GM21619 (cell line): ENCODE measurements at regions not wholly inside any gene's neighbourhood (a gene's known extent, or its start where the extent isn't known, plus 50 kb on each side); places are given as distances from the start of the nearest gene placed in this dataset.
"Not testable (repeated sequence)": the region's sequence is repeated elsewhere in the genome, so short reads cannot be mapped to it uniquely, and the experiment has no call there.

Experiments
- ATAC-seq: cut with Tn5 transposase; IDR thresholded peaks from one replicate; pipeline ENCODE4 v1.9.1; 2021; ENCODE audit not compliant: unreplicated experiment

DNA sequence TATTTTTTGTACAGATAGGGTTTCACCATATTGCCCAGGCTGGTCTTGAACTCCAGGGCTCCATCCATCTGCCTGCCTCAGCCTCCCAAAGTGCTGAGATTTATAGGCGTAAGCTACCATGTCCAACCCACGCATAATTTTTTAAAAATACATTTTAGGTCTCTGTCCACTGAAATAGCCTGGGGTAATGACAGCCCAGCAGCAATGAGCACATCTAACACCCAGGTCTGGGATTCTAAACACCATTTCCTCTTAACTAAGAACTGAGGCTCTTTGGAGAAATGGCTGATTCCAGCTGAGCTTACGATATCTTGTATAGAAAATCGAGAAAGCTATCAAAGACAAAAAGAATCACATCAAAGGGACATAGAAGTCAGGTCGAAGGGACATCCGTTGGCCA is 245.3 kb downstream of the PARN start:
- ATAC-seq = no peak

DNA sequence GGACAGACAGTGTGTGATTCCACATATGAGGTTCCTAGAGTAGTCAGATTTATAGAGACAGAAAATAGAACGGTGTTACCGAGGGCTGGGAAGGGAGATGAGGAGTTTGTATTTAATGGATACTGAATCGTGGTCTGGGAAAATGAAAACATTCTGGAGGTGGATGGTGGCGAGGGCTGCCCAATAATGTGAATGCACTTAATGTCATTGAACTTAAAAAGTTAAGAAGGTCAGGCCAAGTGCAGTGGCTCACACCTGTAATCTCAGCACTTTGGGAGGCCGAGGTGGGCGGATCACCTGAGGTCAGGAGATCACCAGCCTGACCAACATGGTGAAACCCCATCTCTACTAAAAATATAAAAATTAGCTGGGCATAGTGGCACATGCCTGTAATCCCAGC is 246.2 kb downstream of the PARN start:
- ATAC-seq = not testable (repeated sequence)

DNA sequence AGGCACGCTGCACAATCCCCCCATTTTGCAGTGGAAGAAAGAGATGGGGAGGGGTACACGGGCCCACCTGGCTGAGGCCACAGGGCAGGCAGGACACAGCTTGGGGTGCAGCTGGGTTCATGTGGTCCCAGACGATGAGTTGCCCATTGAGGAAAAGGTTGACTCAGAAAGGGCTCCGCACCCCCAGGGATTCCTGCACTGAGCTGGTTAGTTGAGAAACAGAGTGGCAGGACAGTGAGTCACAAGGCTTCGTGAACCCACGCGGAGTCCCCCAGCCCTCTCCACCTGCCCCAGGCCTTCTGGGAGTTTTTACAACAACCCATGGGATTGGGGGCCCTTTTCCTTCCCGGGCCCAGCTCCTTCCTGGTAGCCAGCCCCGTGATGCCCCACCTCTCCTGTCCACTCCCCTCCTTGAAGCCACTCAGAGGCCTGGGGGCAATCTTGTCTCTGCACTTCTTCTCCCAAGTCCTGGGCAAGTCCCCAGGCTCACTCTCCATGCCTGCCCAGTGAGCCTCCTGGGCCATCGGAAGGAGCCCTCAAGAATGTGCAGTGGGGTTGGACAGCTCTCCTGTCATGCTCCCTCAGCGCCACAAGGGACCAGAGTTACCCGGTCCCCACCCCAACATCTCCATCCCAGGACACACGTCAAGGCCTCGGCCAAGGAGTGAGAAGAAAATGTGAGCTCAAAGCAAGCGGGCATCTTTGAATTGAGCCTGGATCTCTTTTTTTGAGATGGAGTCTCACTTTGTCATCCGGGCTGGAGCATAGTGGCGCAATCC is 251.2 kb downstream of the PARN start:
- ATAC-seq = no peak

DNA sequence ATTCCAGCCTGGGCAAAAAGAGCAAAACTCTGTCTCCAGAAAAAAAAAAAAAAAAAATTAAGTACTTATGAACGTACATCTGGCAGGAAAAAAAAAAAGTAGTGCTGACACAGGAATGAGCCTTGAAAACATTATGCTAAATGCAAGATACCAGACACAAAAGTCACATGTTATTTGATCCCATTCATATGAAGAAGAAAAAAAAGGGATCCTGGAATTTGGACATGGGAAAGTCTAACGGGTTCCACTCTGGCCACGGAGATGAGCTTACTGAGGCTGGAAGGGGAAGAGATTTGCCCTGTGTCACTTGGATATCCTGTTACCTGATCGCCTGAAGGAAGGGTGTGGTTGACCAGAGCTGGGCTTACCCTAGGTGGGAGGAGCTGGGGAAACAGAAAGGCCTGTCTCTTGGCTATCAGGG is 251.9 kb downstream of the PARN start:
- no peak for ATAC-seq

DNA sequence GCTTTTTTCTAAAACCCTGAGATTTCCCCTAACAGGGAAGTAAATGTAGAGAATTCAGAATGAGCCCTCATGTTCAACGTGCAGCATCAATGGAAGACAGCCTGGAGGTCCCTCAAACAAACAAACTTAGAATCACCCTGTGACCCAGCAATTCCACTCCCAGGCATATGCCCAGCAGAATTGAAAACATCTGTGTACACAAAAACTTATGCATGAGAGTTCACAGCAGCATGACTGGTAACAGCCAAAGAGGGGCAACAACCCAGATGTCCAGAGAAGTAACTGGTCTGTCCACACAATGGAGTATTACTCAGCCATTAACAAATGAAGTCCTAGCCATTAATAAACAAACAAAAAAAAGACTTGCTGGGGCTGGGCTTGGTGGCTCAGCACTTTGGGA is 252.7 kb downstream of the PARN start:
- no peak for ATAC-seq

DNA sequence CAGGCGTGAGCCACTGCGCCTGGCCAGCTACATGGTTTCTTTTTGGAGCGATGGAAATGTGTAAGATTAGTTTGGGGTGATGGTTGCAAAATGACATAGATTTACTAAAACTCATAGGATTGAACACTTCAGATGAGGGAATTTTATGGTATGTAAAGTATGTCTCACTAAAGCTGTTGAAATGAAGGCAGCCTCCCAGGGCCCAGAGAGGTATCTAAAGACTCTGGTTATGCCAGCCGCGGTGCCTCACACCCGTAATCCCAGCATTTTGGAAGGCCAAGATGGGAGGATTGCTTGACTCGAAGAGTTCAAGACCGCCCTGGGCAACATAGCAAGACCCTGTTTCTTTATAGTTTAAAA is 254.9 kb downstream of the PARN start:
- no peak for ATAC-seq

DNA sequence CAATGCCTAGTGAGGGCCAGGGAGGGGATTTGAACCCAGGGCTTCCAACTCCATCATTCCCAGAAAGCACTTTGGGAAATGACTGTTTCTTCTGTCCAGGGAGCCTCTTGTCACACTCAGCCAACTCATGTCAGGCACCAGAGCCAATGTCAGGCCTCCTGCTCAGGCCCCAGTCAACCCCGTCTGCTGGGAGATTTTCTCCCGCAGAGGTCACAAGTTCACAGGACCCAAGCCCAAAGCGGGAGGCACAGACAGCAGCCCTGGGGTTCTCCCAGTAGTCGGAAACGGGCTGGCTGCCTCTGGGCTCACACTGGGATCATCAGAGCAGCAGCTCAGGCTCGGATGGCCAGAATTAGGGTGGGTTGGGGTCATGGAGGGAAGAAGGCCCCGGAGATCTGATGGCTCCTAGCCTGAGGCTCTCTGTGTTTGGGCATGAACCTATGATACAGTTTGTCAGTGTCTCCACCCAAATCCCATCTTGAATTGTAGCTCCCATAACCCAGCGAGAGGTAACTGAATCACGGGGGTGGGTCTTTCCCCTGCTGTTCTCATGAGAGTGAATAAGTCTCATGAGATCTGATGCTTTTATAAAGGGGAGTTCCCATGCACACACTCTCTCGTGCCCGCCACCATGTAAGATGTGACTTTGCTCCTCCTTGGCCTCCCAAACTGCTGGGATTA is 255.5 kb downstream of the PARN start:
- ATAC-seq = no peak

DNA sequence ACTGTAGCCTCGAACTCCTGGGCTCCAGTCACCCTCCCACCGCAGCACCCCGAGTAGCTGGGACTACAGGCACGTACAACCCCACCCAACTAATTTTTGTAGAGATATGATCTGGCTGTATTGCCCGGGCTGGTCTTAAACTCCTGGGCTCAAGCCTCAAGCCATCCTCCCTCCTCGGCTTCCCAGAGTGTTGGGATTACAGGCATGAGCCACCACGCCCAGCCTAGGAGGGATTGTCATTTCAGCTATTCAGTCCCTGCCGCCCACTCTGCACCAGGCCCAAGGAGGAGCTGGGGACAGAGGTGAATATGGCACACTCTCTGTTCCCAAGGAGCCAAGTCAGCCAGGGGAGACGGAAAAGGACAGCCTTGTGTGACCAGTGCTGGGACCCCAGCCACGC is 256.2 kb downstream of the PARN start:
- ATAC-seq = no peak

DNA sequence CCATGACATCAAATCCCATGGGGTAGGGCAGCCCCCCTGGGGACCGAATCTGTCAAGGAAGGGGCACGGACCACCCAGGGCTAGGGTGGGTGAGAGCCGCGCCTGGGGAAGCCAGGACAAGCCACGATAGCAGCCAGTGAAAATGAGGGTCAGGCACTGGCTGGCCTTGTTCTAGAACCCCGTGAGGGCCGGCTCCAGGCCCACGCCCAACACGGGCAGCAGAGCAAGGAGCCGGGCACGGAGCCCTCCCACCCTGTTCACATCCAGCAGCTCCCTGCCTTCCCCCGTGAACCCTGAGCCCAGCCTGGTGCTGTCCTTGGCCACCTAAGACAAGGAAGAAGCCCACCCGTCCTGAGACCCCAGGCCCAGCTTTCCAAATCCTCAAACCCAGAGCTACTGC is 256.7 kb downstream of the PARN start:
- no peak for ATAC-seq

DNA sequence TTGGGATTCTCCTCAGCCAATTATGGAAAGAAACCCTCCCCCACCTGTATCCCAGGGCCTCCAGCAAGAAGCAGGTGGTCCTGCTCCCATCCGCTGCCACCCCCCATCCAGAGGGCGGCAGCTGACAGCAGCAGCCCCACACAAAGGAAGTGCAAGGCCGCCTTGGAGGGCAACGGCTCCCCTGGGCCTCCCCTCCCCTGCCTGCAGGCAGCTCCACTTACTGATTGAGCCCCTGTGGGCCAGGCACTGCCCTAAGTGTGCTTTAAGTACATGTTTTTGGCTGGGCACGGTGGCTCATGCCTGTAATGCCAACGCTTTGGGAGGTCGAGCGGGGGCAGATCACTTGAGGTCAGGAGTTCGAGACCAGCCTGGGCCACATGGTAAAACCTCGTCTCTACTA is 257.6 kb downstream of the PARN start:
- ATAC-seq = no peak

DNA sequence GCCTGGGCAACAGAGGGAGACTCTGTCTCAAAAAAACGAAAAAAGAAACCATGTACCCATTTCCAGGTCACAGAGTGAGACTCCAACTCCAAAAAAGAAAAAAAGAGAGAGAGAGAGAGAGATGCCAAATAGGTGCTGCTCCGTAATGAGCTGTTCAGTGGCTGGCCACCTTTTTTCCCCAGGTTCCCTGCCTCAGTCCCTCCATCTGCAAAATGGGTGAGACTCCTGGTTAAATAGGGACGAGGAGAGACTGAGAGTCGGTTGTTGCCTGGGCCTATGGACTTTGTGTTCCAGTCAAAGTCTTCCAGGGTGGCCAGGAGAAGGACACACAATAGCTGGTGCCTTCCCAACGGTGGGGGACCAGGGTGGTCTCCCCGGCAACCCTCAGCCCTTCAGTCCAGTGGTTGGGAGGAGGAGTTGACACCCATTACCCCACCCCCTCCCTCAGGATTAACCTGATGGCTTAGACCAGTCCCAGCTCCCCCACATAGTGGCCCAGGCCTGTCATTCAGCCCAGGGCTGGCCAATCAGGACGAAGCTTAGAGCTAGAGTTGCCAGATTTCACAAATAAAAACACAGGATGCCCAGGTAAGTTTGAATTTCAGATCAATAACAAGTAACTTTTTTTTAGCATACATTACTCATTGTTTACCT is 258.2 kb downstream of the PARN start:
- no peak for ATAC-seq

DNA sequence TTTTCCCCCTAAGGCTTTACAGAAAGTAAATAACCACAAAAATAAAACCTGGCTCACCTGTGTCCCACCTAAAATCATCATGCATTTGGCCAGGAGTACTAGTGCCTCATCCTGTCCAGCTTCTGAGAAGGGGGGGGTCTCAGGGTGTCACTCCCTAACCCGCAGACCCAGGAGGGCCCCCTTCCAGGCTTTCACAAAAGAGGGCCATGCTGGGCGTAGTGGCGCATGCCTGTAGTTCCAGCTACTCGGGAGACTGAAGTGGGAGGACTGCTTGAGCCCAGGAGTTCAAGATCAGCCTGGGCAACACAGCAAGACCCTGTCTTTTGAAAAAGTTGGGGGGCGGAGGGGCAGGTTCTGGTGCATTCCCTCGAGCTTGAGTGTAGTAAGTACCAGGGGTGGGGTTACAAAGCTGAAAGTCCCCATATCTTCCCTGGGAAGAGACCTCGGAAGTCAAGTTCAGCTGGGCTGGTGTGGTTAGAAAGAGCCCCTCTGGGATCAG is 259.3 kb downstream of the PARN start:
- no peak for ATAC-seq

DNA sequence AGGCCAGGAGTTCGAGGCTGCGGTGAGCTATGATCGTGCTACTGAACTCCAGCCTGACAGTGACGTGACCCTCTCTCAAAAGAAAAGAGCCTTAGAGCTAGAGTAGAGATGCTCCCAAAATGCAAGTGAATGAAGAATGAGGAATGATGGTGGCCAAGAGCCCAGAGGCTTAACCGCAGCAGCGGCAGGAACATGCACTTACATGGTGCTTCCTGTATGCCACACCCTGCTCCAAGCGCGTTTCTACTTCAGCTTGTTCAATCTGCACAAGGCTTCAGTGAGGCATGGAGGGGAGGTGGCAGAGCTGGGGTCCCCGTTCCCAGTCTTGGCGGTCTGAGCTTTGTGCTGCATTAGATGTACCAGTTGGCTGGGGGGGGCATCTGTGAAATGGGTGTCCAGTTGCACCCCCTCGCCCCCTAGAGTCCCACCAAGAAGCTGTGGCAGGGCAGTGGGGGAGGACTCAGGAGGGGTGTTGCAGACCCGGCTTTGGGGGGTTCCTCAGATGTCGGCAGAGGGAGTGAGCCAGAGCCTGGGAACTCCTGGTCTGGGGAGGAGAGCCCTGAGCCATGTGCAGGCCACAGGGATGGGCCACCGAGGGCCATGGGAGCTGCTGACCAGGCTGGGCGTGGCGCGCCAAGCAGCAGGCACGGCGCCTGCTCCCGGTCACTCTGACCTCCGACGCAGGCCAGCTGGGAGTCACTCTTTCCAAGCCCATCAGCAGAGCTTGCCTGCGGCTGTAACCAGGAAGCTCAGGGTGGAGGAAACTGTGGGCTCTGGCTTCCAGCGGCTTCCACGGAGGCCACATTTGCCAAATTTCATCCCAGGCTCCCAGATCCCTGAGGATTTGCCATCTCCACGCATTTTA is 260.1 kb downstream of the PARN start:
- ATAC-seq = no peak

DNA sequence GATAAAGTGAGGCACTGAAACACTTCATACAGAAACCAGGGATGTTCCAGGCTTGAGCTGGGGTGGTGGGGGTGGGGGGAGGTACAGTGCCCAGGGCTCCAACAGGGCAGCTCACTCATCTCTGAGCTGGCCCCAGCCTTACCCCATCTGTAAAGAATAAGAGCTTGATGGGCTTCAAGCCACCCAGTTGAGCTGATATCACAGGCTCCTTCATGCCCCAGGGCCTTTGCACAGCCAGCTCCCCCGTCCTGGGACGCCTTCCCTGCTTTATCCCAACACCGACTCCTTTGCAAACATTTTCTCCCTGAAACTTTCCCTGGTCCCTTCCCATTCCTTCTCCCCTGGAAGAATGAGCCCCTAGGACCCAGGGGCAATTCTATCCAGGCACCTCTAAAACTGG is 261.7 kb downstream of the PARN start:
- ATAC-seq = no peak

DNA sequence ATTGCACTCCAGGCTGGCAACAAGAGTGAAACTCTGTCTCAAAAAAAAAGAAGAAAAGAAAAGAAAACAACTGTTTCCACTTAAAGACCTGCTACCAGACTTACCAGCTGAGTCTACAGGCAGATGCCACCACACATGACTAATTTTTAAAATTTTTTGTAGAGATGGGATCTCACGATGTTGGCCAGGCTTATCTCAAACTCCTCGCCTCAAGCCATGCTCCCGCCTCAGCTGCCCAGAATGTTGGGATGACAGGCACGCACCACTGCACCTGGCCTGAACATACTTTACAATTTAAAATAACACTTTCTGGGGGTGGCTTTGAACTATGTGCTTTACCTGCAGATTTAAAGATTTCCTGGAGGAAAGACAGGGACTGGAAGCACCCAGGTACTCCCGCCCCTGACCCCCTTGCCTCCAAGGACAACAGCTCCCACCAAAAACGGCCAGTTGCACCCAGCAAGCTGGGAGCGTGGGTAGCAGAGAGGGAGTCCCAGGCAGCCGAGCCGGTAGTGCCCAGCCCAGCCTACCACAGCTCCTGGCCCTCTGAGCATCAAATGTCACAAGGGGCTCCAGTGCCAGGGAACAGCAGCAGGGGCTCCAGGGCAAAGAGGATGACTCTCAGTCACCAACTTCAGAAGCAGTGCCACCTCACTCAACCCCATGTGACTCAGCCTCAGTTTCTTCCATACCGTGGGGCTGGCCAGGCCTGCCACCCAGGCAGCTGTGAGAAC is 262.9 kb downstream of the PARN start:
- no peak for ATAC-seq

DNA sequence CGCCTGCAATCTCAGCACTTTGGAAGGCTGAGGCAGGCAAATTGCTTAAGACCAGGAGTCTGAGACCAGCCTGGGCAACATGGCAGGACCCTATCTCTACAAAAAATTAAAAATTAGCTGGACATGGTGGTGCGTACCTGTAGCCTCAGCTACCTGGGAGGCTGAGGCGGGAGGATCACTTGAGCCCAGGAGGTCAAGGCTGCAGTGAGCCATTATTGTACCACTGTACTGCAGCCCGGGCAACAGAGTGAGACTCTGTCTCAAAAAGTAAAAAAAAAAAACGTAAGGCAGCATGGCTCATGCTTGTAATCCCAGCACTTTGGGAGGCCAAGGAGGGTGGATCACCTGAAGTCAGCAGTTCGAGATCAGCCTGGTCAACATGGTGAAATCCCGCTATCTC is 263.6 kb downstream of the PARN start:
- ATAC-seq = no peak

DNA sequence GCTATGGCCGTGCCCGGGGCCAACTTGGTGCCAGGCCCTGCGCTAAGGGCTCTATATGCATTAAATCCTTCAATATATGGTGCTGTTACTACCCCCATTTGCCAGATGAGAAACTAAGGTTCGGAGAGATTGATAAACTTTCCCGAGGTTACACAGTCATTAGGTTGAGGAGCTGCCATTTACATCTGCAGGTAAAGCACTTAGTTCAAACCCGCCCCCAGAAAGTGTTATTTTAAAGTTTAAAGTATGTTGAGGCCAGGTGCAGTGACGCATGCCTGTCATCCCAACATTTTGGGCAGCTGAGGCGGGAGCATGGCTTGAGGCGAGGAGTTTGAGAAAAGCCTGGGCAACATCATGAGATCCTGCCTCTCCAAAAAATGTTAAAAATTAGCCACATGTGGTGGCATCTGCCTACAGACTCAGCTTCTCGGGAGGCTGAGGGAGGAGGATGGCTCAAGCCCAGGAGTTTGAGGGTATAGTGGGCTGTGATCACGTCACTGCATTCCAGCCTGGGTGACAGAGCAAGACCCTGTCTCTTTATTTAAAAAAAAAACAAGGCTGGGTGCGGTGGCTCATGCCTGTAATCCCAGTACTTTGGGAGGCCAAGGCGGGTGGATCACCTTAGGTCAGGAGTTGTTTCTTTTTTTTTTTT is 264.7 kb downstream of the PARN start:
- no peak for ATAC-seq

DNA sequence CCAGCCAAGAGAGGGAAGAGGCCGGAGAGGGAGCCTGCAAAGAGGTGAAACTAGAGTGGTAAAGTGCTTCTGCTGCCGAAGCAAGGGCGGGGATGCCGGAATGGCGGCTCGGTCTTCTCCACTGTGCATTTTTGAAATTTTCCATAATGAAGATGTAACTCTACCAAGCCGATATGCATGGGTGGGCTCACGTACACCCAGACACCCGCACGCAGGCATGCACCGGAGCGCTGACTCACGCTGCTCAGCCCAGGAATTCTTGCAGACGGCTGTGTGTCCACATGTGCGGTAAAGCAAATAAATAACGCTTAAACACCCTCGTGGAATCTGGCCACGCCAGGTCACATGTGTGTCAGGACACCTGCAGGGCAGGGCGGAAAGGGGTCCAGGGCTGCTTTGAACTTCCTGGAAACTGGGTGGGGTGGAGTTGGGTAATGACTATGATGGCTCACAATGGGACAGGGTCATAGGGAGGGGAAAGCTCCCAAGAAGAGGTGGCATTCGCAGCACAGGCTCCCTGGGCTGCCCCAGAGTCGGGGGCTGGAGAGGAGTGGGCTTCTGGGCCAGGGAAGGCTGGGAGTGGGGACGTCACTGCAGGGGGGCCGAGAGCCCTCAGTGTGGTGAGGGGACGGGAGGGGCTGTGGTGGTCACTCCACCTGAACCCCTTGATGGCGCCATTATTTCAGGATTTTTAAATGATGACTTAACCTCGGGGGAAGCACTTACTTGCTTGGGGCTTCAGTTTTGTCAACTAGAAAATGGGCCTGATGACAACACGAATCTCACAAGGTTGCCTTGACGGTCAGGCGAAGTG is 265.5 kb downstream of the PARN start:
- no peak for ATAC-seq

DNA sequence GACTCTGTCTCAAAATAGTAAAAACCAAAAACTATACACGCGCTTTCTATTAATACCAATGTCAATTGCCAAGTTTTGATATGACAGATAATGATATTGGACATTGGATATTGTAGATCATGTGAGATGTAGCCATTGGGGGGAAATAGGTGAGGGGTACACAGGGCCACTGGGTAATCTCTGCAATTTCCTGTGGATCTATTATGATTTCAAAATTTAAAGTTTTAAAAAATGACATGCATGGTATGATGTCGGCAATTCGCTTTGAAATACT is 266.0 kb downstream of the PARN start:
- ATAC-seq = no peak
